Epidermal melanocyte (primary cell): ENCODE measurements at regions not wholly inside any gene's neighbourhood (a gene's known extent, or its start where the extent isn't known, plus 50 kb on each side); places are given as distances from the start of the nearest gene placed in this dataset.
"Not testable (repeated sequence)": the region's sequence is repeated elsewhere in the genome, so short reads cannot be mapped to it uniquely, and the experiment has no call there.

ENCODE experiments used
- DNase-seq: peaks from one replicate; pipeline ENCODE4 v3.0.0; 2011; ENCODE audit warnings: low spot score; ENCODE audit not compliant: insufficient read length

DNA sequence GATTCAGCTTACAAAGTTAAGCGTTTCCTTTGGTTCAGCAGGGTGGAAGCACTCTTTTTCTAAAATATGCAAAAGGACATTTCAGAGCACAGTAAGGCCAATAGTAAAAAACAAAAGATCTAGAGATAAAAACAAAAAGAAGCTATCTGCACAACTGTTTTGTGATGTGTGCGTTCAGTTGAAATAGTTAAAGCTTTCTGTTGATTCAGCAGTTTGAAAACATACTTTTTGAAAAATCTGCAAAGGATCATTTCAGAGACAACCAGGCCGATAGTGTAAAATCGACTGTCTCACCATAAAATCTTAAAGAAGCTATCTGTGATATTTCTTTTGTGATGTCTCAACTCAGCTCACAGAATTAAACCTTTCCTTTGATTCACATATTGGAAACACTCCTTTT, 300.0 kb upstream of the ALG10B start:
- no peak for DNase-seq

DNA sequence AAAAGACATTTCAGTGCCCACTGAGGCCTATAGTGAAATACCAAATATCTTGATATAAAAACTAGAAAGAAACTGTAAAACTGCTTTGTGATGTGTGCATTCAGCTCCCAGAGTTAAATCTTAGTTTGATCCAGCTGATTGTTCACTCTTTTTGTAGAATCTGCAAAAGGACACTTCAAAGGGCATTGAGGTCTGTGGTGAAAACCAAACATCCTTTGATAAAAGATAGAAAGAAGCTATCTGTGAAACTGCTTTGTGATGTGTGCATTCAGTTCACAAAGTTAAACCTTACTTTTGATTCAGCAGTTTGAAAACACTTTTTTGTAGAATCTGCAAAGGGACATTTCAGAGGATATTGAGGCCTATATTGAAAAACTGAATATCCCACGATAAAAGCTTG, 290.7 kb upstream of the ALG10B start:
- DNase-seq, result no peak

DNA sequence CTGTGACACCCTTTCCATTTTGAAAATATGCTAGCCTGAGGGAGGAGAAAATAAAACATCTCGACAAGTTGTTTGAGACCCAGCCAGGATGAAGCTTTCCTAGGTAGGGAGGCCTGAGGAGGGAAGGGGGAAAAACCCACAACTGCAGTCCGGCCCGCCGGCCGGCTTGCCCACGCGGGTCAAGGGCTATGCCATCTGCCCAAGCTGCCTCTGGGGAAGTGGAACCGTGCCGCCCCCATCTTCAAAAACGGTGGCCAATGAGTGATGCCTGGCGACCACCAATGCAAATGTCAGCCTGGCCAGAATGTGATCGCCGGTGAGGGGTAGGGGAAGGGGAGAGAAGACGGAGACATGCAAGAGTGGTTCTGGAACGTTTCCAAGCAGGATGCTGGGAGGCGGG, 263.5 kb upstream of the ALG10B start:
- DNase-seq, result no peak

DNA sequence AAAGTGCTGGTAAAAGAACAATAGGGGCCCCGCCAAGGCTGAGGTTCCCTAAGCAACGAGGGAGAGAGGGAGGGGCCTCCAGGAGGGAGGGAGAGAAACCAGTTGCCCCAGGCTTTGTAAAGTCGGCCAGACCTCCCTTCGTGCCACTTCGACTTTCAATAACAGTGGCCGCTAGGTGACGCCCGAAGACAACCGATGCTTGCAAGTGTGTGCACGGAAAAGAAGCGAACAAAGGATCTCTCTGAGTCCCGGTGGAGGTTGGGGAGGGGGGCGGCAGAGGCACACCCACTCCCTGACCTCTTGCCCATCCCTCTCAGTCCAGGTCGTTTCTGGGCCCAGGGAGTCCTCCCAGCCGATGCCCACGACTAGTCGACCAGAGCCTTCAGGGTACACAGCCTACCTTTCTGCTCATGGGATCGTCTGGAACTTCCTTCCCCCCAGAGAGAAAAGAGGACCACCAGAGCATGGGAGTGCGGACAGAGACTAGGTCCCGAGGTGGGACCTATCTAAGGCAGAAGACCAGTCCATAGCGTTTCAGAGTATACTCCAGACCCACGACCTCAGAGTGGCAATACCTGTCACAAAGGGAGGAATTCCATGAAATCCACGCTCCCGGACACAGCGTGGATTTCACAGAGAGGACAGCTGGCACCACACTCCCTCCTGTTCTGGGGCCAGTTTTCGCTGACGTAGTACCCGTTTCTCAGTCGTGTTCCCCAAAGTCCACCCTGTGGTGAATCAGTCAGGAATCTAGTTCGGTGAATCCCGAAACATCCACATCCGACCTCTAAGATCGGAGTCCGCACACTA, 262.7 kb upstream of the ALG10B start:
- DNase-seq, result no peak

DNA sequence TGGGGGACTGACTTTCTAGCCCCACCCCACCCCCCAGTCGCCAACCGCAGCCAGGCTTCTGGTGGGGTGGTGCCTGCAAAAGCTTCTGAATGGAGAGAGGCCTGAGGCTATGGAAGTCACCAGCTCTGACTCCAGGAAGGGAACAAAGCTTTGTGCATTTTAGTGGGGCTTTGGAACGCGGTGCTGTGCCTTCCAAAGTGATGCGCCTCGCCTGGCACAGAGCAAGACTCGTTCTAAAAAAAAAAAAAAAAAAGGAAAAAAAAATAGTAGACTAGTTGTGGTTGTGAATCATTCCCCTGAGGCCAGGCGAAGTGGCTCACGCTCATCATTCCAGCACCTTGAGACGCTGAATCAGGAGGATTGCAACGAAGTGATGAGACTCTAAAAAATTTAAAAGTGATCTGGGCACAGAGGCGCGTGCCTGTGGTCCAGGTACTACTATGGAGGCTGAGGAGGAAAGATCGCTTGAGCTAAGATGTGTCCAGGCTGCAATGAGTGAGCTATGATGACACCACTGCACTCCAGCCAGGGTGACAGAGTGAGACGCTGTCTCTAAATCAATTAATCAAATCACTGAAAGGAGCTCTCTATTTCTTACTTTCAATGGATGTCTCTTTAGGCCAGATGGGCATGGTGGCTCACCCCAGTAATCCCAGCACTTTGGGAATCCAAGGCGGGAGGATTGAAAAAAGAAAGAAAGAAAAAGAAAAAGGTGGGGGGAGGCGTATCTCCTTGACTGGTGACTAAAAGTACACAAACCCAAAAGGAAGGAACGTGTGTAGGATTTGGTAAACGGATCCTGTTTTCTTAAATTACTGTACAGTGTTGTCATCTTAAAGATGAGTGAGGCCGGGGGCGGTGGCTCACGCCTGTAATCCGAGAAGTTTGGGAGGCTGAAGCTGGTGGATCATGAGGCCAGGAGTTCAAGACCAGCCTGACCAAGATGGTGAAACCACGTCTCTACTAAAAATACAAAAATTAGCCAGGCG, 259.6 kb upstream of the ALG10B start:
- DNase-seq, result no peak

DNA sequence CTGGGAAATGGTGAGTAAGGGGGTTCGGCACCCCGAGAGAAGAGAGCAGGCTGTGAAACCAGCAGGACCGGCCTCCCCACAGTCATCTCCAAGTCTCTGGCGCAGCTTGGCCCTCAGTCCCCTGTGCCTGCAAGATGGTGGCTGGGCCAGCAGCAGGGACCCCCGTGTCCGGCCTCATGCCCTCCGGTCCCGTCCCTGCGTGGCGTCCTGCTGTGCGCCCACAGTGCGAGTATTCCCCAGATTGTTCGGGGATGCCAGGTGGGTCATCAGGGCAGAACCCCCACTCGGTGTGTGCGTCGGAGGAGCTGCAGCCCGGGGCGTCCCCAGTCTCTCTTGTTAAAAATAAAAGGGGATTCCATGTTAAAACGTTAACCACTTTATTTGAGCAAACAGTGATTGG, 216.9 kb upstream of the ALG10B start:
- no peak for DNase-seq

DNA sequence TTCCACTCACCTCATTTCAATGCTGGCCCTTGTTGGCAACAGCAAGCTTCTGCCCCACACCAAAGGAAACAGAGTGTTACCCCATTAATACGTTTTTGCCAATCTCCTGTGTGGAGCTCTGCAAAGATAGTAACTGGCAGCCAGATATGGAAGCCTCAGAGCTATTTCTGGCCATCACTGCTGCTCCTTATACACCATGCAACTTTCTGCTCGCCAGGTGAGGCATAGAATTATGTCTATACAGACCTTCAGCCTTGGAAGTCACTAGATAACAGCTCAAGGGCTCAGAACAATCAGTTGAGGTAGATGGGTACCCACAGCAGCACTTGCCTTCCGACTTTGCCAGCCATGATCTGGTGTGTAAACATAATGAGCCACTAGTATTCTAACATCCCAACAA, 214.8 kb upstream of the ALG10B start:
- DNase-seq, result no peak

DNA sequence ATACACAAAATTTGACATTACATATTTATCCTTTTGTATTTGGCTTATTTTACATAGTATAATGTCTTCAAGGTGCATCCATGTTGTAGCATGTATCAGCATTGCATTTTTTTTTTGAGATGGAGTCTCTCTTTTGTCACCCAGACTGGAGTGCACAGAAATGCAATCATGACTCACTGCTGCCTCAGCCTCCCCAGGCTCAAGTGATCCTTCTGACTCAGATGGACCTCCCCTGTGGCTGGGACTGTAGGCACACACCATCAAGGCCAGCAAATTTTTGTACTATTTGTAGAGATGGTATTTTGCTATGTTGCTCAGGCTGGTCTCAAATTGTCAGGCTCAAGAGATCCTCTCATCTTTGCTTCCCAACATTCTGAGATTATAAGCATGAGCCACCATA, 214.4 kb upstream of the ALG10B start:
- no peak for DNase-seq

DNA sequence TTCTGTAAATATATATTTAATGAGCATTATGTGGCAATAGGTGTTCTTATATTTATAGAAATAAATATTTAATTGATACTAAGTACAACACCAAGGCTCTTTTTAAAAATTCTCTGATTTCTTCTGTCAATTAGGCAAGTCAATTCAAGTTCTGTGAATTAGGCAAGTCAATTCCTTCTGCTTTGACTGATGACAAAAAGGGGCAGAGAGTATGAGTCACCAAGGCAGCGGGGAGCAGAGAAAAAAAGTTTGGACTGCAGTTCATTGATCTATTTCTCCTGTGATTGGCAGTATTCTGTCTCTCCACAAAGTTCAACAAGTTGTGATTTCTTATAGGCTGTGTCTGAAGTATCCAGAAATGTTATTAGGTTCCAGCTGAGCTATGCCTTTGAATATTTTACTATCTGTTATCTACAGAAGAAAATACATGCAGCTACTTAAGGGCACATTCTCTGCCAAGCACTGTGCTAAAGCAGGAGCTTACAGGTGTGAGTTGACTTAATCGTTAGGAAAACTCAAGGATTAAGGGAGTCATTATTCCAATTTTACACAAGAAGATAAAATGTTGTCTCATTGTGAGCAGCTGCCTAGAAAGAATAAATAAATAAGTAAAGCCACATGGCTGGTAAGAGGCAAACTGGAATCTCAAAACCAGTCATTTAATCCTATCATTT, 206.4 kb upstream of the ALG10B start:
- no peak for DNase-seq

DNA sequence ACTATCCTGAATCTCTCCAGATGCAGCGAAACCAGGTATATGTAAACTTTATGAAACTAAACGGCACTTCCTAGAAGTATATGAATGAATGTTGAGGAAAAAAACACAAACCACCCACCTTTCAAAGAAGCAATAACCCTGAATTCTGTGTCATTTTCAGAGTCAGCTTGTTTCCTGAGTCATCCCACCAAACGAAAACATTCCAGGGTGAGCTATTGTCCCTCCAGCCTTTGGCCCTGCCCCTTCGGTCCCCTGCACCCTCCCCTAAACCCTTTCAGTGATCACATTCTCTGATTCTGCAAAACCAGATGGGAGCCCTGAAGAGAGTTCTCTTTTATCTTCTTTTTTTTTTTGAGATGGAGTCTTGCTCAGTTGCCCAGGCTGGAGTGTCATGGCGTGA, 202.6 kb upstream of the ALG10B start:
- DNase-seq, result no peak

DNA sequence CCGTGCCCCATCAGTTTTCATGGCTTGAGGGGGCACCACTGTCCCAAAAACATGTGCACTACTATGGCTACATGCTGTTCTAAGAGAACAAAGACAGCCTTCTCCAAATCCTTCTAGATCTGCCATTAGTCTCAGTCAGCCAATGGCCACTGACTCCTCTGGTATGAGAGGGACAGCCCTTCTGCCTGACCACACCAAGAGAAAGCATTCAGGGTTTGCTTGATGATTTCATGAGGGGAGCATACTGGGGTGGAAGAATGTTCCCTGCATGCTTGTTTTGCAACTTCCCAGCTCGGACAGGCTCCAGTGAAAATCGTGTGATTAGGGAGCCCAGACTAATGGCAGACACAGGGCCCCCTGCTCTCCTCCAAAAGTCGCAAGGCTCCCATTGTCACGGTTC, 199.6 kb upstream of the ALG10B start:
- DNase-seq, result no peak

DNA sequence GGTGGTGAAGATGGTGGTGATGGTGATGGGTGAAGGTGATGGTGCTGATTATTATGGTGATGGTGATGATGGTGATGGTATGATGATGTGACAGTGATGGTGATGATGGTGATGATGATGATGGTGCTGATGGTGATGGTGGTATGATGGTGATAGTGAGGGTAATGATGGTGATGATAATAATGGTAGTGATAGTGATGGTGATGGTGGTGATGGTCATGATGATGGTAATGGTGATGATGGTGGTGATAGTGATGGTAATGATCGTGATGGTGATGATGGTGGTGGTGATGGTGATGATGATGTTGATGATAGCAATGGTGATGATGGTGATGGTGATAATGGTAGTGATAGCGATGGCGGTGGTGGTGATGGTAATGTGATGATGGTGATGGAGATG, 197.9 kb upstream of the ALG10B start:
- no peak for DNase-seq

DNA sequence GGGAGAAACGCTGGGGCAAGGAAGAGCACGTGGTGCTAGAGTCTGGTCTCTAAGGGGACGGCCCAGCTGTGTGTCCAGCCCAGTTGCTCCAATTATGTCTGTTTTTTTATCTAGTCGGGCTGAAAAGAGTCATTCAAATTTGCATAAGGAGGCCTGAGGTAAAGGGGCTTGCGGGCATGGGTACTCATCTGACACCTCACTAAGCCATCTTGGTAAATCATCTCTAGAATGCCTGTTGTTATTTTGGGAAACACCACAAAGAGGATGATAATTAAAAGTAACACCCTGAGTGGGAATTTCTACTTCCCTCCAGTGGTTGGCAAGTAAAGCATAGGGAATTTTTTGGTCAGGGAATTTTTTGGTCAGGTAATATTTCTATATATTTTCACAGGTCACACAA, 196.1 kb upstream of the ALG10B start:
- DNase-seq, result no peak

DNA sequence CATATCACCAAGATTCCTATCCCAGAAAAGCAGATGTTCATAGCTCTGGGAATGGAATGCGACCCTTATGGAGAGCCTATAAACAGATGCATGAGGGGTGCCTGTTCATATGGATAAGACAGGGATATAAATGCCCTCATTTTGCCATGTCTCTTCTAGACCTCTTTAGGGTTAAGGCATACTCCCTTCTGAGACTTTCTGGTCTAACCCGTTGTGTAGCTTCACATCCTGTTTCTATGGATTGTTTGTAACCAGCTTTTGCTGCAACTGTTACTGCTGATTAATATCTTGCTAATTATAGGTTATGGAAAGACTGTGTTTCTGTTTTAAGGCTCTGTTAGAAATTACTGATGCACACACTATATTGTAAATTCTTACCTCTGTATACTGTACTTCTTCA, 193.5 kb upstream of the ALG10B start:
- not testable (repeated sequence) for DNase-seq

DNA sequence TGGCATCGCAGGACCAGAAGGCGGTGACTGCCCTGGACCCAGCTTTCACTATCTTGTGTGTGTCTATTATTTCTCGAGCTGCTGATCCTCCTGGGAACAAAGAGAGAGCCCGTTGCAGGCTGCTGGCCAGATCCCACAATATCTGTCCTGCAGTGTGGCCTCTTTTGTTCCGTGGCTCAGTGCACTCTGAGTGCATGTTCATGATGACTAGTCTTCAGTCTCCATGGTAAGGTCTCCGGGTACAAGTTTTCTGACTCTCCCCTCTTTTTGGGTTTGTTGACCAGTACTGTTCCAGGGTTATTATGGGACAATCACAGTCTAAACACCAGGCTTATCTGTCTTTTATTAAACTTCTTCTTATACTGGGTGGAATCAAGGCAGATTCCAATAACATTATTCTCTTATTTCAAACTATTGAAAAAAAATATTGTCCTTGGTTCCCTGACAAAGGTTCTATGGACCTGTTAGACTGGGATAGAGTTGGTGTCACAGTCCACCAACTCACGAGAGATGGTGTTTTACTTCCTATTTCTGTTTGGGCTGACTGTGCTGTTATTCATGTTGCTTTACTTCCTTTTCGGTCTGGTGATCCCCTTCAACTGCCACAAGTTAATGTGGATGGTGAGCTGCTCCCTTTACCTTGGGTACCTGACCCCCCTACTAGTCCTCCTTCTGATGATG, 192.9 kb upstream of the ALG10B start:
- no peak for DNase-seq

DNA sequence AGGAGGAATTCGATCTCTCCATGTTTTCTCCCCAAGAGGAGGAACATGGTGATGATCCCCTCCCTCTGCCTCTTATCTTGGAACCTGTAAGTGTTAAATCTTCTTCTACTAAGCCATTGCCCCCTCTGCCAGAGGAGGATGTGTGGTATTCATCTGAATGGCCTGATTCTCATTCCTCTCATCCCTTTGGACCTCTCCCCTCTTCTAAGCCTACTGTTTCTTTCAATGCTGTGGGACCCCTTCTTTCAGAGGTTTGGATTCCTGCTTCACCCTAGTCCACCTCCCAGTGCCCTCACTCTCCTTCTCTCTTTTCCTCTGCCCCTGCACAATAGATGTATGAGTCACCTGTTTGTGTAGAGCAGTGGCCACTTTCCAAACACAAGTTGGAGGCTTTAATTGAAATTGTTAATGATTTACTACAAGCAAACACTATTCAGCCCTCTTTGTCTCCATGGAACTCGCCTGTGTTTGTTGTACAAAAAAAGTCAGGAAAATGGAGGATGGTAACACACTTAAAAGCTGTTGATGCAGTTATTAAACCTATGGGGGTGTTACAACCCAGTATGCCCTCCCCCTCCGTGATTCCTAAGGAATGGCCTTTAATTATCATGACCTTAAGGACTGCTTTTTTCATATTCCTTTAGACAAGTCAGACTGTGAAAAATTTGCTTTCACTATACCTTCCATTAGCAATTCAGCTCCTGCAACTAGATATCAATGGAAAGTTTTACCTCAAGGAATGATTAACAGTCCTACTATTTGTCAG, 192.1 kb upstream of the ALG10B start:
- DNase-seq, result no peak

DNA sequence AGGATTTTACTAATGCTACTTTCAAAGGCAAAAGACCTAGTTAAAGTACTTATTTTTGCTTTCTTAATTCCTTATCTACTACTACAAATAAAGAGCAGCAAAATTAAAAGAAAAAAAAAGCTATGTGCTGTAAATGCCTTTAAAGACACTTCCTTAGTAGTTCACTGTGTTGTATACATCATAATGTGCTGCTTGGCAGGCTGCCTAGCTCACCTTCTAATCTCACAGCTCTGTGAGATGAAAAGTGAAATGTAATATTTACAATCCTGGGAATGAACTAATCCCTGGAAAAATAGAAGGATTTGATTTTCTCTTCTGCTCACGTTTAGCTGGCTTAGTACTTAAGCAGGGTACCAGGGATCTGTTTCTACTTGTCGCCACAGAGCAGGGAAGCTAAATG, 184.4 kb upstream of the ALG10B start:
- no peak for DNase-seq

DNA sequence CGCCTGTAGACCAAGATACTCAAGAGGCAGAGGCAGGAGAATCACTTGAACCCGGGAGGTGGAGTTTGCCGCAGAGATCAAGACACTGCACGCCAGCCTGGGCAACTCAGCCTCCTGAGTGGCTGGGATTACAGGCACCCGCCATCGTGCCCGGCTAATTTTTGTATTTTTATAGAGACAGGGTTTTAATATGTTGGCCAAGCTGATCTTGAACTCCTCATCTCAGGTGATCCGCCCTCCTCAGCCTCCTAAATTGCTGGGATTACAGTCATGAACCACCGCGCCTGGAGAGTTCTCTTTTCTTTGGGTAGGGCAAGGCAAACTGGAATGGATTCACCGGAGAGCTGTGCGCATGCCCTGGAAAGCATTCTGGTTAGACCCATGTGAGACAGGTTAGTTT, 179.3 kb upstream of the ALG10B start:
- DNase-seq, result no peak

DNA sequence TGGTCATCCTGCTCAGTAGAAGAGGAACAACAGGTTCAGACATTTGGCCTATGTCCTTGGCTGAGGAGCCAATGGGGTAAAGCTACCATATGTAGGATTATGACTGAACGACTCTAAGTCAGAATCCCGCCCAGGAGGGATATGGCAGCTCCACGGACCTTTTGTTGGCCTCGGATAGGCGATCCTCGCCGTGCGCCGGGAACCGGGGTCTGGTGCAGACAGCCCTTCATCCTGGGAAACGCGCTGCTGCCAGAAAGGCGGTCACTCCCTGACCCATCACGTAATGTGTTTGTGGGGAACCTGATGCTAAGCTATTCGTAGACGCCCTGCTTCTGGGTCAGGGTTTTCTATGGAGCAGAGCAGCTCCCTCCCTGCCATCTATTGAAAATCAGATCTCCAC, 178.9 kb upstream of the ALG10B start:
- DNase-seq, result no peak
